ENCODE measurements at regions not wholly inside any gene's neighbourhood (a gene's known extent, or its start where the extent isn't known, plus 50 kb on each side); places are given as distances from the start of the nearest gene placed in this dataset.
A peak's percentile ranks its signal among the peaks of the same experiment; 100 is the strongest.

- DNase-seq (ENCODE audit: low read depth) = peak; percentile 82
- peaks cover 3% of the 10 kb centered on the region for H3K27me3 ChIP-seq (ENCODE audit: control insufficient read depth, insufficient read depth, low read length)
- TF ChIP-seq CTCF (IDR thresholded peaks at IDR 0.05; ENCODE audit: insufficient read depth, low read length, severe bottlenecking) = no peak
- H3K4me3 ChIP-seq (ENCODE audit: low read depth, low read length) = no peak overlapping the region
- H3K36me3 ChIP-seq (ENCODE audit: control insufficient read depth, insufficient read depth, low read length) = no peaks in the 10 kb centered on the region
- no peak for FAIRE-seq
Measured at GRCh38 chr3:14280326-14280725, 101.7 kb downstream of the LSM3 start.

GRCh38 chr3:14281053-14281452, 102.4 kb downstream of the LSM3 start:
- H3K27me3 ChIP-seq (ENCODE audit: control insufficient read depth, insufficient read depth, low read length) = peaks cover 3% of the 10 kb centered on the region
- no peak for TF ChIP-seq CTCF (IDR thresholded peaks at IDR 0.05; ENCODE audit: insufficient read depth, low read length, severe bottlenecking)
- FAIRE-seq (peak; percentile 7), DNase-seq (ENCODE audit: low read depth) (no peak)
- no peaks in the 10 kb centered on the region for H3K36me3 ChIP-seq (ENCODE audit: control insufficient read depth, insufficient read depth, low read length)
- H3K4me3 ChIP-seq (ENCODE audit: low read depth, low read length) = no peak overlapping the region

GRCh38 chr3:14282001-14282705, 103.5 kb downstream of the LSM3 start:
- no peak for TF ChIP-seq CTCF (IDR thresholded peaks at IDR 0.05; ENCODE audit: insufficient read depth, low read length, severe bottlenecking)
- no peaks in the 10 kb centered on the region for H3K36me3 ChIP-seq (ENCODE audit: control insufficient read depth, insufficient read depth, low read length)
- no peaks in the 10 kb centered on the region for H3K27me3 ChIP-seq (ENCODE audit: control insufficient read depth, insufficient read depth, low read length)
- H3K4me3 ChIP-seq (ENCODE audit: low read depth, low read length) = no peak overlapping the region
- FAIRE-seq (no peak), DNase-seq (ENCODE audit: low read depth) (no peak)

- H3K36me3 ChIP-seq (ENCODE audit: control insufficient read depth, insufficient read depth, low read length) = no peaks in the 10 kb centered on the region
- H3K4me3 ChIP-seq (ENCODE audit: low read depth, low read length) = no peak overlapping the region
- FAIRE-seq (no peak), DNase-seq (ENCODE audit: low read depth) (no peak)
- TF ChIP-seq CTCF (IDR thresholded peaks at IDR 0.05; ENCODE audit: insufficient read depth, low read length, severe bottlenecking) = no peak
- no peaks in the 10 kb centered on the region for H3K27me3 ChIP-seq (ENCODE audit: control insufficient read depth, insufficient read depth, low read length)
Measured at GRCh38 chr3:14282706-14283075, 104.1 kb downstream of the LSM3 start.

GRCh38 chr3:14283092-14283812, 104.6 kb downstream of the LSM3 start:
- H3K4me3 ChIP-seq (ENCODE audit: low read depth, low read length) = no peak overlapping the region
- H3K36me3 ChIP-seq (ENCODE audit: control insufficient read depth, insufficient read depth, low read length) = no peaks in the 10 kb centered on the region
- FAIRE-seq (no peak), DNase-seq (ENCODE audit: low read depth) (no peak)
- TF ChIP-seq CTCF (IDR thresholded peaks at IDR 0.05; ENCODE audit: insufficient read depth, low read length, severe bottlenecking) = no peak
- no peaks in the 10 kb centered on the region for H3K27me3 ChIP-seq (ENCODE audit: control insufficient read depth, insufficient read depth, low read length)
